ENCODE measurements at regions not wholly inside any gene's neighbourhood (a gene's known extent, or its start where the extent isn't known, plus 50 kb on each side); places are given as distances from the start of the nearest gene placed in this dataset.

GRCh38 chr2:62410015-62410453, 96.0 kb downstream of the TMEM17 start:
- TF ChIP-seq TCF7 (CRISPR knock-in tag; IDR thresholded peaks at IDR 0.05; ENCODE audit: low read depth): no peak
- TF ChIP-seq, protein P1, sequence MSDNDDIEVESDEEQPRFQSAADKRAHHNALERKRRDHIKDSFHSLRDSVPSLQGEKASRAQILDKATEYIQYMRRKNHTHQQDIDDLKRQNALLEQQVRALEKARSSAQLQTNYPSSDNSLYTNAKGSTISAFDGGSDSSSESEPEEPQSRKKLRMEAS (CRISPR knock-in tag; IDR thresholded peaks at IDR 0.05): no peak
- TF ChIP-seq TP53 (CRISPR knock-in tag; IDR thresholded peaks at IDR 0.05): no peak
- TF ChIP-seq, protein P2, sequence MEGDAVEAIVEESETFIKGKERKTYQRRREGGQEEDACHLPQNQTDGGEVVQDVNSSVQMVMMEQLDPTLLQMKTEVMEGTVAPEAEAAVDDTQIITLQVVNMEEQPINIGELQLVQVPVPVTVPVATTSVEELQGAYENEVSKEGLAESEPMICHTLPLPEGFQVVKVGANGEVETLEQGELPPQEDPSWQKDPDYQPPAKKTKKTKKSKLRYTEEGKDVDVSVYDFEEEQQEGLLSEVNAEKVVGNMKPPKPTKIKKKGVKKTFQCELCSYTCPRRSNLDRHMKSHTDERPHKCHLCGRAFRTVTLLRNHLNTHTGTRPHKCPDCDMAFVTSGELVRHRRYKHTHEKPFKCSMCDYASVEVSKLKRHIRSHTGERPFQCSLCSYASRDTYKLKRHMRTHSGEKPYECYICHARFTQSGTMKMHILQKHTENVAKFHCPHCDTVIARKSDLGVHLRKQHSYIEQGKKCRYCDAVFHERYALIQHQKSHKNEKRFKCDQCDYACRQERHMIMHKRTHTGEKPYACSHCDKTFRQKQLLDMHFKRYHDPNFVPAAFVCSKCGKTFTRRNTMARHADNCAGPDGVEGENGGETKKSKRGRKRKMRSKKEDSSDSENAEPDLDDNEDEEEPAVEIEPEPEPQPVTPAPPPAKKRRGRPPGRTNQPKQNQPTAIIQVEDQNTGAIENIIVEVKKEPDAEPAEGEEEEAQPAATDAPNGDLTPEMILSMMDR (IDR thresholded peaks at IDR 0.05): no peak
- TF ChIP-seq ZBTB21 (CRISPR knock-in tag; IDR thresholded peaks at IDR 0.05; ENCODE audit: borderline replicate concordance): no peak
- TF ChIP-seq NFE2L1 (CRISPR knock-in tag; IDR thresholded peaks at IDR 0.05): no peak
- TF ChIP-seq NR2C2 (CRISPR knock-in tag; IDR thresholded peaks at IDR 0.05): no peak
- TF ChIP-seq IRF2 (CRISPR knock-in tag; IDR thresholded peaks at IDR 0.05; ENCODE audit: borderline replicate concordance, low read depth): no peak
- no peak for TF ChIP-seq FOXK1 (CRISPR knock-in tag; IDR thresholded peaks at IDR 0.05)
- no peak for TF ChIP-seq ELF4 (CRISPR knock-in tag; IDR thresholded peaks at IDR 0.05; ENCODE audit: low read depth)
- TF ChIP-seq USF1 (CRISPR knock-in tag; IDR thresholded peaks at IDR 0.05): no peak

Data from WTC11 (cell line).